SH-SY5Y (cell line): ENCODE measurements at regions not wholly inside any gene's neighbourhood (a gene's known extent, or its start where the extent isn't known, plus 50 kb on each side); places are given as distances from the start of the nearest gene placed in this dataset.

Experiments
- GATA2 ChIP-seq: IDR thresholded peaks from 2 replicates; pipeline ENCODE4 v1.6.1; 2011; ENCODE audit warnings: mild to moderate bottlenecking, low read depth, low read length
- GATA3 ChIP-seq: IDR thresholded peaks from 2 replicates; pipeline ENCODE4 v1.6.1; 2011; ENCODE audit warnings: low read depth, mild to moderate bottlenecking, low read length, moderate library complexity

DNA sequence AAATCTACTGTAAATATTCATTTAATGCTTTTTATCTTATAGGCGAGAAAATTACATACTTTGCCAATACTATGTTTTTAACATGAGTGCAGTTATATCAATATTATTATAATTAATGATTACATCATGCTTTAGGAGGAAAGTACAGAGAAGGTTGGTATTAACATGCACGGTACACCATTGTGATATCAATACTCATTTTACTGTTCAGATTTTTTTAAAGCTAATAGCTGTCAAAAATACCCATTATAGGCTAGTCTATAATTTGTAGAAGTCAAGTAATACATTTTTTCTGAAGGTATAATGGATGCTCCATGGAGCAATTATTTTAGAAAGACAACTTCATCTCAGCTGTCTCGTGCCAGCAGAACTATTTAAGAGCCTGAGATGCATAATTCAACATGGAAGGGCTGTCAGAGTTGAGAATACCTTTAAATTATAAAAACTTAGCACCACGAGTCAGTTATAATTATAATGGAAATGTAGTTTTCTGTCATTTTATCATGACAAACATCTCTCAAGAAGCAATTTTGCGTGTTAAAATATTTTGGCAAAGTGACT, 1641.7 kb upstream of the ACVR2A start:
- TF ChIP-seq GATA2 (no peak), GATA3 (no peak)
